Germinal center (tissue), 1 donor: ENCODE measurements at regions not wholly inside any gene's neighbourhood (a gene's known extent, or its start where the extent isn't known, plus 50 kb on each side); places are given as distances from the start of the nearest gene placed in this dataset.

ENCODE experiments used
- DNase-seq: peaks from one replicate; pipeline ENCODE4 v3.0.0; 2012; ENCODE audit warnings: mixed read lengths, low spot score

DNA sequence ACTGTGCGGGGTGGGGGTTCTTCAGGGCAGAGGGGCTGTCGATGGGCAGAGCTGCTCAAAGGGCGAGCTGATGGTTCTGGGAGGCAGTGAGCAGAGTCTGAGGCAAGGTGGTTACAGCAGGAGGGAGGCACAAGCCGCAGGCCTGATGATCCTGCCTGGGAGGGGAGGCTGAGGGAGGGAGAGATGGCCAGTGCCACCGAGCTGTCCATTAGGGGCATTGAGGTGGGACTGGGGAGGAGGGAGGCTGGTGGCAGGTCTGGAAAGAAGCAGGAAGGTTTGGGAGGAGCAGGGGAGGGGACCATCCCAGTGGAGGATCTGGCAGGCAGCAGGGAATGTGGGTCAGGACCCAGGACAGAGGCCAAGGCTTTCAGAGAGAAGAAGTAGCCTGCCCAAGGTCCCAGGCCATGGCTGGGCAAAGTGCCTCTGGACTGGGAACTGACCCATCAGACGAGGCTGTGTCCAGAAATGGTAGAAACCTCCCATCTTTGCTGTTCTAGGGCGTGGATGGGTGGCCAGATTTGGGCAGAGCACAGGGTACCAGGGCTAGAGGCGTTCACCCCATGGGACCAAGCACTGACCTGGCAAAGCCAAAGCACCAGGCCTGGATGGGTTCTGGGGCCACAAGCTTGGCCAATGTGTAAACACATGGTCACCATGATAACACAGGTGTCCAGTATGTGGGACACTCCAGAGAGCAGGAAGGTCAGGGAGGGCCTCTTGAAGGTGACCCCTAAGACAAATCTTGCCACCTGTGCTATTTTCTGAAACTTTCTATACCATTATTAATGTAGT is 55.5 kb downstream of the INHBB start:
- no peak for DNase-seq

DNA sequence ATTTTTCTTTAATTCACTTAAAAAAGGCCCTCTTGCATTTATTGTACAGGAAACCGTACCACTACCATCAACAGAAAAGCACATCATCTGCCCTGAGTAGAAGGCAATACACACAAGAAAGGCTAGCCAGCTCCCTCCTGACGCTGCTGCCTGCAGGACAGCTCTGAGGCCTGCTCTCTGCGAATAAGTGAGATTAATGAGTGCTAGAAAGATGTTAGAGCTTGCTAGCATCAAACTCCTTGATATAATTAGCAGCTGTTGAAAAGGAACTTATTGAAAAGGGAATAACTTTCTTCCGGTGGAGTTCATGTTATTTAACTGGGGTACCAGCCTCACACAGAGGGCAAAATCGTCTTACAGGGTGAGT is 56.1 kb downstream of the INHBB start:
- no peak for DNase-seq

DNA sequence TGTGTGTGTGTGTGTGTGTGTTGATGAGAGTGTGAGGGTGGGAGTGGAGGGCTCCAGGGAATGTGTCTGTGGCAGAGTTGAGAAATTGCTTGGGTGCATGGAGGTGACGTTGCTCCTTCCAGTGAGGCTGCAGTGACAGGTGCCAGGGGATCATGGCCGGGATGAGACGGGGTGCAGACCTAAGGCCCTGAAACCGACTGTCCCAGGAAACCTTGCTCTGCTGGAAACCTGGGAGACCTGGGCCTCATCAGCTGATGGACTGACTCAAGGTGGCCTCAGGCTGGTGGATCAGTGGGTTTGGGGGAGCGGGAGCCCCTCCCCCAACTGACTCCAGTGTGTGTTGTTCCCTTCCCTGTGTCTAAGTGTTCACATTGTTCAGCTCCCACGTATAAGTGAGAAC is 56.6 kb downstream of the INHBB start:
- no peak for DNase-seq

DNA sequence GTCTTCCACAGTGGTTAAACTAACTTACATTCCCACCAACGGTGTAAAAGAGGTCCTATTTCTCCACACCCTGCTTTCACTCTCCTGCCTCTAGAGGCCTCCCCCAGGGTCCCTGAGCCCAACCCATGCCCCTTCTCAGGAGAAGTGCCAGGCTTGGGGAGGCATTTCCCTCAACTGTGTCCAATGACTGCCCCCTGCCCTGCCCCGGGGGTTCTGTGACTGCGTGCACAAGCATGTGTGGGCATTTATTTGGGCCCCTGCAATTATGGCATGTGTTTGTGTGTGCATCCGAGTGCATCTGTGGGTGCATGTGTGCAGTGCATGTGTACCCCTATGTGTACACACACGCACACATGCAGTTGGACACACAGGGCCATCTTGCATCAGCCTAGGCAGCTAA is 57.3 kb downstream of the INHBB start:
- no peak for DNase-seq

DNA sequence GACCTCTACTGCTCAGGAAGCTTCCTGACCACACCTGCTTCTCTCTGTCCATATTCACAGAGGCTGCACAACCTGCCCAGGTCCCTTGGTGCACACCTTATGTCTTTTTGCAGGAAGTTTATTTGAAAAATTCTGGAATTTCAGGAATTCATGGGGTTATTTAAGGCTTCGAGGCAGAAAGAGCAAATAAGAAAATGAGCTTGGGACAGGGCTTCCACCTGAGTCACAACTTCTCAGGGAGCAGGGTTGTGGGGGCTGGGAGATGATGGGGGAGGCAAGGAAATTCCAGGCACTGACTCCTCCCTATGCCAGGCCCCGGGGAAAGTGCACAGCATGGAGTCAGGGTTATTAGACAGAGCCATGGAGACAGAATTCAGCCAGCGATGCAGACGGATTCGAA is 57.7 kb downstream of the INHBB start:
- DNase-seq: no peak

DNA sequence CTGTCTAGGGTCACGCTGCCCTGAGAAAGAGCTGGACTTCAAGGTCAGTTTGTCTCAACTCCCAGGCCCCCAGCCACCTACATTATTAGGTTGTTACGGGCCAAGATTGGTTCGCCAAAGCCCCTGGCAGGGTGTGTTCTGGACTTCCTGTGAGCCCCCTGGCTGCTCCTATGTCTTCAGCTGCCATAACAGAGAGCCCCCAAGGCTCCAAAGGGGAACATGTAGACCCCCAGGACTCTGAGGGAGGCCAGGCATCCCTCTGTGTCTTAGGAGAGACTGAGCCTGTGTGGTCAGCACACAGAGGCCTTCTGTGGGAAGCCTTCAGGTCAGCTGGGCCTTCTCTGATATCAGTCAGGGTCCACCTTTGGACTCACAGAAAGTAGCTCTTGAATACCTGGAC is 58.3 kb downstream of the INHBB start:
- DNase-seq: no peak

DNA sequence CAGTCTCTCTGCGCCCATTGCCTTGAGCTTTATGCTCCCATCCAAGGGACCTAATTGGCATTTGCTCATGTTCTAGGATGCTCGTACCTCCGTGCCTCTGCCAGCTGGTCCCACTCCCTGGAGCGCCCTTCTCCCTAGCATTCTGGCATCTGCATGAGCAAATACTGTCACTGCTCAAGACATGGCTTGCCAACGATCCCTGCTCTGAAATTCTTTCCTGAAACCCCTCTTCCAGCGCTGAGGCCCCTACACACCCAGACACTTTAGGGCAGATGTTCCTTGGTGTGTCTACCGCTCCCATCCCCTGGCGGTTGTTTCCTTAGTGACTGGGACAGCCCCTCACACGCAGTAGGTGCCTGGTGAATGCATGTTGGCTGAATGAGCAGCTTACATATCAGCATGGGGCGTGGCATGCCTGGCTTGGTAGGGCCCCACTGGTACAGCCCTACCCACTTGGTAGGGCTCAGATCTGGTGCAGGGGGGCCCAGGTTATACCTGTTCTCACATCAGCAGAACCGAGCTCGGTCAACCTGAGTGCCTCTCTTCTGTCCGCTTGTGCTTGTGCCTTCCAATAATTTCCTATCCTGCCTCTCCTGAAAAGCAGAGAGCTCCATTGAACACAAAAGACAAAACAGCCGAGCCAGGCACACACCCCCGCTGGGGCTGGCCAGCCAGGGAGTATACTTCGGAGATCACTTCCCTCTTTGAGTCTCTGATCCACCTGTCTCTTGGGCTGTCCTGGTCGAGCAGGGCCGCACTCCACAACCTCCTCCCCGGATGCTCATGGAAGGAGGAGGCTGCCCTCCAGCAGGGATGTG is 59.2 kb downstream of the INHBB start:
- no peak for DNase-seq

DNA sequence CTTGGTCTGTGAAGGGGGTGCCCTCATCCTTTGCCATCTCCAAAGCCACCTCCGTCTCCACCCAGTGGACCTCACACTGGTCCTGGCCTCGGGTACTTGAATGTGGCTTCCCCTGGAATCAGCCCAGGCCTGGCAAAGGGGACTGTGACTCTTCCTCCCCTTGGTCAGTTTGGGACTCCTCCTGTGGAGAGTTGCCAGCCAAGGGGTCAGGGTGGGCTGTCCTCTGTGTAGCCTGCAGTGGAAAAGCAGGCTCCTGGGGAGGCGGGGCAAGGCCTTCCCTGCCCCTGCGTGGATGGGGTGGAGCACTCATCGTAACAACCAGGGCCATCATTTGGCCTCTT is 59.8 kb downstream of the INHBB start:
- DNase-seq: no peak

DNA sequence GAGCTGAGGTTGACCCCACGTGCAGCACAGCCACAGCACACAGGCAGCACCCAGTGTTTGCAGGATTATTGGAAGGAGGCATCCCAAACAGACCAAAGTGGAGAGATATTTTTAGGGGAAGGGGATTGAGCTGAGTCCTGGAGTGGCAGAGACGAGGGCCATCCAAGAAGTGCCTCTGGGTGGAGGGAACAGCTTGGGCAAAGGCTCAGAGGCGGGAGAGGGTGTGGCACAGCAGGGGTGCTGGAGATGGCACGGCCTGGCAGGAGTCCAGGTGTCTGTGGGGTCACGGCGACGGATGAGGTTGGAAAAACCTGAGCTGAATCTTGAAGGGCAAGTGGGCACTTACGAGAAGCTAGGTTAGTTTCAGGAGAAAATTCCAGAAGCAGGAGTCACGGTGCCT is 60.6 kb downstream of the INHBB start:
- no peak for DNase-seq

DNA sequence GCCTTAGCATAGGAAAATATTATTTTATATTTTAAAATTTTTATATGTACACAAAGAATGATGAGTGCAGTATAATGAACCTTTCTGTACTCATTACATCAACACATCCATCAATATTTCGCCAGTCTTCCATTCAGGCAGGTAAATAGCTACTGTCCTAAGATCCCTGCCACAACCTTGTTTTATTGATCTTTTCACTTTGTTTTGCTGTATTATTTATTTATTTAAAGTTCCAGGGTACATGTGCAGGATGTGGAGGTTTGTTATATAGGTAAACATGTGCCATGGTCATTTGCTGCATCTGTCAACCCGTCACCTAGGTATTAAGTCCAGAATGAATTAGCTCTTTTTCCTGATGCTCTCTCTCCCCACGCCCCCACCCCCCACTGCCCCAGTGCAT is 64.6 kb downstream of the INHBB start:
- no peak for DNase-seq

DNA sequence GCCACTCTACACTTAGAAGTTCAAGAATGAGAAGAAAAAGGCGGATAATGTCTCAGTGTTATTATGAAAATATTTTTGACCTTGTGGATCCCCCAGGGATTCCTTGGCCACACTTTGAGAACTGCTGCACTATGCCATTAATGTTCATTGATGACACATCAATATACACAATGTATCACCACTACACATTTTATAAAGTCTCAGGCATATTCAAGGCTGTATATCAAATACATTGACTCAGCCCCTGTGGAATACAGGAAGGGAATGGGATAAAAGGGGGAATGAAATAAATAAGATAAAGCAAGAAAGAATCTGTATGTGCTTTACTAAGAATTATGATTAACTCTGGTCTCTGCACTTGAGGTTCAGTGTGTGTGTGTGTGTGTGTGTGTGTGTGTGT is 69.1 kb downstream of the INHBB start:
- no peak for DNase-seq

DNA sequence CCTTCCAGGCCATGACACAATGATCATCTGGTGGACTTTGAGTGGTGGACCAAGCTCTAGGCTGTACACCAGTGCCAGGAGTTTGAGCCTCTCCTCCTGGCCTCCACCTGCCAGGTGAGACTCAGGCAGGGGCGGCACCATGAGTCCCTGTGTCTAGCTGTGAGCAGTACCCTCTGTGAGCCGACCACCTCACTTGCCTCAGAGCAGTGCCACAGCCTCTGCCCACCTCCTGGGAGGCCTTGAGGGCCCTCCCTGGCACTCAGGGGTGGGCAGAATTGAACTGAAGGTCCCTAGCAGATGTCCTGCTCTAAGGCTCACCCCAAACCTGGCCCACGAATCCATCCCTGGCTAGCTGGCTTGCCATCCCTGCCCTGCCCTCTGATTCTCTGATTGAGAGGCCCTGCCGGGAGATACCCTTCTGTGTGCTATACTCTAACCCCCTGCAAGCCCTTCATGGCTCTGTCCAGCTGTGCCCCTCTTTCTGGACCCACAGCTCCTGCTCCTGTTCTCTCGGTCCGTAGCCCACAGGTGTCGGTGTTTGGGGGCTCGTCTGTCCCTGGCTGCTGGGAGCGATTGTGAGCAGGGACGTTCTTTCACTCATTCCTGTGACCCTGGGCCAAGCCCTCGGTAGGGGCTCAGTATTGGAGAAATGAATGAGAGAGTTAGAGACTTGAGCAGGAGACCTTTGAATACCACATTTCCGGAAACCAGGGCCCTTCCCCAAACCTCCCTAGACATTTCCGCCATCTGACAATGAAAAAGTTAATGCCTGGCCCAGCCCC is 70.0 kb downstream of the INHBB start:
- no peak for DNase-seq

DNA sequence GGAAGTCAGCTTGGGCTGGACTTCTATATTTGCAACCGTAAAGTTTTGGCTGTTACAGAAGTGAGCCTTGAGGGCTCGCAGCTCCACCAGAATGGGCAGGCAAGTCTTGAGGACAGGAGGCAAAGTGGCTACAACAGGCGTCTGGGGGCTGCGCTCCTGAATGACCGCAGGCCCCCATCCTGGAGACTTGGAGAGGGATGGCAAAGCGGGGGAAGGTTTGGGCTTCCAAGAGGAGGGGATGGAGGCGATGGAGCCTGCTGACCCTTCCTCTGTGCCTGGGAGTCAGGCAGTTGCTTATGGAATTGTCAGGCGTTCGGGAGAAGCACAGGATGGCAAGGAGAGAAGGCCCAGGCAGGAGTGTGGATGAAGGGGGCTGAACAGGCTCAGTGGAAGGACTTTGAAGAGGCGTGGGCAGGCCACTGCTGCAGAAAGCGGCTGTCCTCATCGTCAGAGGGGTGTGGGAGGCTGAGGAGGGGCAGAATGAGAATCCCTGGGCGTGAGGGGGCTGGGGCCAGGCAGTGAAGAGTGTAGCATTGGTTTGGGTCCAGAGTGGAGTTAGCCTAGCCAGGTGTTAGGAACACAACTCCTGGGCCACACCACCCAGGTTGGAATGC is 72.3 kb downstream of the INHBB start:
- no peak for DNase-seq

DNA sequence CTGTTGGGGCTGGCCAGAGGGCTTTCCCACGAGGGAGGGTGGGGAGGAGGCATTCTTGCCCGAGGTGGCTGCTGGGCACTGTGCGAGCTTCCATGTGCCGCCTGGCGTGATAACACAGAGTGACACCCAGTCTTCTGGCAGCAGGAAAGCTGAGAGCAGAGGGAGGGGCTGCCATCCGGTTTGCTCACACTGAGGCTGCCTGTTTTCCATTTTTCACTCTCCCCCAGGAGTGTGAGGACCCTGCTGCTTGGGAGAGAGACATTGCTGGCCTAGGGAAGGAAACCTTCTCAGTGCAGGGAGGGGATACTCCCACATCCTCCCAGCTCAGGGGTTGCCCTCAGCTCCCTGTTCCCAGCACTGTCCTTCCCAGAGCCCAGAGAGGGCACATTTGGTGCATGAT is 73.1 kb downstream of the INHBB start:
- no peak for DNase-seq

DNA sequence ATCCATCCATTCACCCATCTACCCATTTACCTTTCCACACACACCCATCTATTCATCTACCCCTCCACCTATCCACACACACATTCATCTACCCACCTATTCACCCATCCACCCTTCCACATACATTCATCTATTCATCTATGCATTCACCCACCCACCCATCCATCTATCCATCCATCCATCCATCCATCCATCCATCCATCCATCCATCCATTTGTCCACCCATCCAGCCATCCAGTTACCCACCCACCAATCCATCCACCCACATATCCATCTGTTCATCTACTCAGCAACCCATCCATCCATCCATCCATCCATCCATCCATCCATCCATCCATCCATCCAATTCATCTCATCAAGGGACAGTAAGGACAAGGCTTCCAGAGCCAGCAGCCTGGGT is 74.0 kb downstream of the INHBB start:
- DNase-seq: no peak

DNA sequence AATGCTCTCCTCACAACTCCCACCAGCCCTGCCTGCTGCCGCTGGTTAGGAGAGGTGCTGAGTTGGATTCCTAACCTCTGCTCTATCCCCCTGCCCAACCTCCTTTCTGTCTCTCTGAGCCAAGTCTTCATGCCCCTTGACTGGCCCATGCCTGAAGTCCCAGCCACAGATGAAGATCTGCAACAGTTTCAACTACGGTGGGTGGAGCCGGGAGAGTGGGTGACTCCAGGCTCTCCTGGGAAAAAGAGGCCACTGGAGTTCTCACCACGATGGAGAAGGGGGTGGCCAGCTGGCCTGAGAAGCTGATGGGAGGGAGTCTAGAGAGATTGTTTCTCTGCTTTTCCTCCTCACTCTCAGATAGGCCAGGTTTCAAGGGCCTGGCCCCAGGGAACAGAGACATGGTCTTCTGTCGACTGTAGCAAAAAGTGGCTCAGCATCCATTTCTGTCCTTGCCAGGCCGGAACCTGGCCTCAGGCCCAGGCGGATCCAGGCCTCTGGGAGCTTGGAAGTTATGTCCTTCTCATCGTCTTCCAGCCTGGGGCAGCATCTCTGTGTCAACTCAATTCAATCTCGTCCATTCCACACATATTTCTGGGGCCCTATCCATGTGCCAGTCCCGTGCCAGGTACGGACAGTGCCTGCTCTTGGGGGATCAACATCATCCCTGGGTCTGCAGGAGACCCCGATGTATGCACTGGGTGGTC is 75.3 kb downstream of the INHBB start:
- DNase-seq: no peak

DNA sequence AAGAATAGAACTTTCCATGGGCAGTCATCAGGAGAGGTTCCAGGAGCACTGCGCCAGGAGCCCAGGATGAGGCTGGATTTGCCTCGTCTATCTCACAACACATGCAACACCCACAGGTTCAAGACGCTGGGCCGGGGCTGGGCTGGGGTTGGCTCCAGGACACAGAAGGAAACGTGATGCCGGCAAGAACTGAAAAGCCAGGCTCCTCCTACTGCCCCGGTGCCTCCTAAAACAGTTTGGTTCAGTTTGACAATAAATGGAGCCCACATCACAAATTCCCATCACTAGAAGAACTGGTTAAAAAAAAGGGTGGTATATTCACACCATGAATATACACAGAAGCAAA is 75.9 kb downstream of the INHBB start:
- DNase-seq: no peak

DNA sequence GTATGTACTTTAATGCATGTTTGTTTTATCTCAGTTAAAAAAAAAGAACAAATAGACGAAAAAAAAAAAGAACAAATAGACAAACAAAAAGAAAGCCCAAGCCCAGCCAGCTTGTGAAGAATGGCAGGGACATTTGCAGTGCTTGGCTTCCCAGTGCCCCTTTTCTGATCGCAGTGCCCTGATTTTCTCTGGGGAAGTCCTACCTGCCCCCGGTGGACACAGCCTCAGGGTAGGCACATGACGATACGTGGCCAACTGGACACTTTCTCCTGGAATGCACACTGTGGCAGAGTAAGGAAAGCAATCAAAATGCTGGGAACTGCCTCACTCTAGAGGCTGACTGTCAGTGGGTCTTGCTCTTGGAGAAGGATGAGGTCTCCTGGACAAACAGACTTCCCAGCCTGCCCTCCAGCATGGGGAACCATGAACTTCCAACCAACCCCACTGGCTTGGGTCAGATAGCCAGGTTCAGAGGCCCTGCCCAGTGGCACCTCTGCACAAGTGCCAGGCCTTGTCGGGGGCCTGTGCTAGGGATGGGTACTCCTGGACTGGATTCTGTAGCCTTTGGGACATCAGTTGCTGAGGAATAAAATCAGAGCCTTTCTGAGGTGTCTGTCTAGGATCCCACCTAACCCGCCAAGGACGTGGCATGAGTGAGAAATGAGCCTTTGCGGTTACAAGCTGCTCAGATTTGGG is 76.7 kb downstream of the INHBB start:
- no peak for DNase-seq

DNA sequence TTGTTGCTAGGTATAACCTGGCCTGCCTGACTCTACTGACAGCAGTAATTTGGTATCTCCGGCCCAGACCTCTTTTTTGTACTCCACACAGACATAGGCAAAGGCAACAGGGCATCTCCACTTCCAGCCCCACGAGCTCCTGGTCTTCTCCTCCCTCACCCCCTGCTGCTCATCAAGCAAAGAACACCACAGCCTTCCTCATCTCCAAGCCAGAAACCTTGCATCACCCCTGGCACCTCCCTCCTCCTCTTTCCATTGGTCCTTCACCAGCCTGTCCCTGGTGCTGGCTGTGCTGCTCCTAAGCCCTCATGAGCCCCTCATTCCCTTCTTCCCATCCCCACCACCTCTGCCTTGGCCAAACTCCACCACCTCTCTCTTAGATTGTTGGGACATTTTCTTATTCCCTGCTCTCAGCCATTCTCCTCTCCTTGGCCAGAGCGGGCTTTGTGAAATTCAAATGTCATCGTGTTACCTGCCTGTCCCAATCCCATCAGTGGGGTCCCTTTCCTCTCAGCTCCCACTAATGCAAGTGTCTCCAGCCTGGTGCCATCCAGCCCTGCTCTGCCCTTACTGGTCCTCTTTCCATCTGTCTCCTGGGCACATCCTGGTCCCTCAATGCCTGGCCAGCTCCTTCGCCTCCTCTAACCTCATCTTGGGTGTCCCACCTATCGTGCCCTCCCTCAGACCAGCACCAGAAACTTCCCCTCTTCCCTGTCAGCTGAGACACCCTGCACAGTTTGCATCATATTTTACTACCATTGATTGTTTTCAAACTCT is 77.4 kb downstream of the INHBB start:
- DNase-seq: no peak

DNA sequence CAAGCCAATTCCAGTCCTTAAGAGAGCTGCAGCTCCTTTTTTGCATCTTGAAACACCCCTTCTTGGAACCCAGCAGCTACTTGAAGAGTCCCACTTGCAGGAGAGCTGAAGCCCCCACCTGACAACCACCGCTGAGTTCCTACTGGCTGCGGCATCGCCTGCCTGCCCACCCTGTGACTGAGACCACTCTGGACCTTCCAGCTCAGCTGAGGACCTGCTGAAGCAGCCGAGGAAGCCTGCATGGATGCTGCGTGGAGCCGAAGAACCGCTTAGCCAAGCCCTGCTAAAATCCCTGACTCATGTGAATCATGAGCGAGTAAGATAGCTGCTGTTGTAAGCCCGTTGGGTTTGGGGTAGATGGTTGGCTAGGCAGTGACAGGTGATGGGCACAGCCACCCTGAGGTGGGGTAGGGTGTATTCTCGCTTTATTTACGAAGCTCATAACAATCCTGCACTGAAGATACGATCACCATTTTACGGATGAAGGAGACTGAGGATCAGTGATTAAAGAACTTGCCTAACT is 78.4 kb downstream of the INHBB start:
- DNase-seq: no peak
